ENCODE measurements at regions not wholly inside any gene's neighbourhood (a gene's known extent, or its start where the extent isn't known, plus 50 kb on each side); places are given as distances from the start of the nearest gene placed in this dataset.

DNA sequence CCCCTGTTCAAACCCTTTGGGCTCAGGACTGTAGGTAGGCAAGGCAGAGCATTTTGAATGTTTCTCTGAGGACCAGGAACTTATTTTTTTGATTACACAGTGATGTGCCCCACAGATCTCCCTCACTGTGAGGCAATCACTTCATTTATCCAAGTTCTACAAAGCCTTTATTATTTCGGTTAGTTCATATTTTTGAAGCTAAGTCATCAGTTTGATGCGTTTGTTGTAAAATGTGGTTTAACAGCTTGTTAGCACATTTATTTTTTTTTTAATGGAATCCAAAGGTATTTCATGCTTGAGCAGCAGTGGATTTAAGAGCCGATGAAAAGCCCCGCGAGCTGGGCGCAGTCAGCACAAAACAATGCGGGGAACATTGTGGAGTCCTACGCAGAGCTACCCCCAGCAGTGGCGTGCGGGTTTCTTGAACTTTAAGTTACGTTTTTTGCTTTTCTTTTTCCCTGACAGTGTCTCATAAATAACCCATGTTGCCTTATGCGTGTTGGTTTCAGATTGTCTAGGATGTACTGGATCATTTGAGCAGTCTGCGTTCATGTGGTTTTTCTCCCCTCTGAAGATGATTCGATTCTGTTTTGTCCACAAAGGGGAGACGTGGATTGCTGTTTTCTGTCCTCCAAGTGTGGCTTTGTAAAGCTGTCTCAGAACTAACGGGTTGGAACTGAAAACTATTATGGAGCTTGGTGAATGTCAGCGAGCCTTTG lies 233.6 kb upstream of the BMP2 start:
- FAIRE-seq: no peak

DNA sequence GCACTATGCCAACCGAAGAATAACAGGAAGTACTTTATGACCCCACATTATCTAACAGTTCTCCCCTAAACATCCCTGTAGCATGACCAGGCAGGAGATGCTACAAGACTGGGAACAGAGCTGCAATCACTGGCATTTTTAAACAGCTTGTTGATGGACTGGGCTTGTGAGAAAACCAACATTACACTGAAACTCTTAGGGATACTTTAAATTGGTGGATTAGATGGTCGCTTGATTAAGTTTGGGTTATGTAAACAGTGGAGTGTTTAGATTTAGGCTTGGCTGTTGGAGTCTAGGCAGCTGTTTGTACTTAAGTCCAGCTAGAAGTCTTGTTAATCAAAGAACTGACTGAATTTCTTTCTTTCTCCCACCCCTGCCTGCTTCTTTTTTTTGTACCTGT lies 234.1 kb upstream of the BMP2 start:
- FAIRE-seq: peak; percentile 87

DNA sequence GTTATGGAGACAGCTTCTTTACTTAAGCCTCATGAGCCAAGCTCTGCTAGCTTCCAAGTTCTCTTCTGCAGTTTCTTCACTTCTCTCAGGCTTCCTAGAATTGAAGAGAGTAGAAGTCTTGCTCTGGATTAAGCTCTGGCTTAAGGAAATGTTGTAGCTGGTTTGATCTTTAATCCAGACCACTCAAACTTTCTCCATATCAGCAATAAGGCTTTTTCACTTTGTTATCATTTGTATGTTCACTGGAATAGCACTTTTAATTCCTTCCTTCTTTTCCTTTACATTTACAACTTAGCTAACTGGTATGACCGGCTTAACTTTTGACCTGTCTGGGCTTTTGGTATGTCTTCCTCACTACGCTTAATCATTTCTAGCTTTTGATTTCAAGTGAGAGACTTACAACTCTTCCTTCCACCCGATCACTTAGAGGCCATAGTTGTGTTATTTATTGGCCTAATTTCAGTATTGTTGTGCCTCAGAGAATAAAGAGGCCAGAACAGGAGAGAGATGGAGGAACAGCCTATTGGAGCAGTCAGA lies 236.6 kb upstream of the BMP2 start:
- FAIRE-seq: no peak

DNA sequence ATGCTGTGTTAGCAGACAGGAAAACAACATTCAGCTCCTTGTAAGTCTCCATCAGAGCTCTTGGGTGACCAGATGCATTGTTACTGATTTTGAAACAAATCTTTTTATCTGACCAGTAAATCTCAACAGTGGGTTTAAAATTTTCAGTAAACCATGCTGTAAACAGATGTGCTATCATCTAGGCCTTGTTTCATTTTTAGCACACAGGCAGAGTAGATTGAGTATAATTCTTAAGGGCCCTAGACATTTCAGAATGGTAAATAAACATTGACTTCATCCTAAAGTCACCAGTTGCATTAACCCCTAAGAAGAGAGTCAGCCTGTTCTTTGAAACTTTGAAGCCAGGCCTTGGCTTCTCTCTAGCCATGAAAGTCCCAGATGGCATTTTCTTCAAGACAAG lies 237.2 kb upstream of the BMP2 start:
- FAIRE-seq: no peak

DNA sequence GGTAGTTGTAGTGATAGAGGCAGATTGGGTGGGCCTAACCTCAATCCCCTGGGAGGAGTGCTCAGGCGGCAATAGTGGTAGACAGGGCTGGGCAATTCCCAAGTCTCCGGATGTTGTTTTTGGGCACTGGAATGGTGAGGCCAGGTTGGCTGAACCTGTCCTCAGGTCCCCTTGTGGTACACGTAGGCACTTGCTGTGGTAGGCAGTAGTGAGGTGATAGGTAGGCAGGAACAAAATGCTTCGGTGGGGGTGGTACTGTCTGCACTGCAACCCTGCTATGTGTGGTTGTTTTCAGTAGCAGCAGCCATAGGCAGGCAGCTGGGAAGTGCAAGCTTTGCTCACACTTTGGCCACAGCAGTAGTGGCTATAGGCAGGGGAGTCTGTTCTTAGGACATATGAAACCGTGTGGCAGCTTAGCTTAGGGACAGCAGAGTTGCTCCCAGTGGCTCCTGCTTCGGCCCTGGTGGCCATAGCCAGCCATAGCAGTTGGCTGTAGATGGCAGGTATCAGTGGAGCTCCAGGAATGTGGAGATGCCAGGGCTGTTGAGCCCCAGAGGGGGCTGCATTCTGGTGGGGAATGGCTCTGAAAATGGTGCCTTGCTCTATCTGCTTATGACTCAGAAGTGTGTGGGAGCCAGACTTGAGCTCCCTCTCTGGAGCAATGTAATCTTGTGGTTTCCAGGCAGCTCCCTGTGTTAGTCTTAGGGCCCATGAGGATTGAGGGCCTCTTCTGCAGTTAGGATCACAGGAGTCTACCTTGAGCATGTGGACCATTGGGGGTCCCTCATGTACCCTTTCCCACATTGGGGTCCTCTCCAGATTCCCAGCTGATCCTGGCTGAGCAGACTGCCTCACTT lies 241.8 kb upstream of the BMP2 start:
- FAIRE-seq: no peak

DNA sequence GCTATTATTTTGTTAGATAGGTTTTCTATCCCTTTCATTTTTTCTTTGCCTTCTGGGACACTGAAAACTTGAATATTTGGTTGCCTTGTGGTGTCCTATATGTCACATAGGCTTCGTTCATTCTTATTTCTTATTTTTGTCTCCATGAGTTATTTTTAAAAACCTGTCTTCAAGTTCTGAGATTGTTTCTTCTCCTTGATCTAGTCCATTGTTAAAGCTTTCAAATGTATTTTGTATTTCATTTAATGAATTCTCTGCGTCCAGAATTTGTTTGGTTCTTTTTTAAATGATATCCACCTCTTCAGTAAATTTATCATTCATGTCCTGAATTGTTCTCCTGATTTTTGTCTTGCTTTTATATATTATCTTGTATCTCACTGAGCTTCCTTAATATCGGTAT lies 243.2 kb upstream of the BMP2 start:
- FAIRE-seq: no peak

DNA sequence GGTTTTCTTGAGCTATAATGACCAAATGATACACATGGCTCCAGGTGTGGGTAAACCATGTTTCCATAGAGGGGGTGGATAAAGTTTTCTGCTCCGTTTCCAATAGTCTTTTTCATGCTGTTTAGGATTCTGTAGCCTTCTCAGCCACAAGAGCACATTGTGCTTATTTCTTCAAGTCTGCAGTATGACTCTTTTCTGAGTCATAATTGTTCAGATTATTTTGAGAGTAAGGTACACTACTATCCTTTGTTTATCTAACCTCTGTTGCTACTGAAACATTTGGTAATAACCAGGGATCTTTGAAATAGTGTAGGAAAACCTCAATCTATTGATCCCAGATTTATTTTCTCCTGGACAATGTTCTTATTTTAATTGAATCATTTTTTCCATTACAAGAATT lies 247.9 kb upstream of the BMP2 start:
- FAIRE-seq: no peak

DNA sequence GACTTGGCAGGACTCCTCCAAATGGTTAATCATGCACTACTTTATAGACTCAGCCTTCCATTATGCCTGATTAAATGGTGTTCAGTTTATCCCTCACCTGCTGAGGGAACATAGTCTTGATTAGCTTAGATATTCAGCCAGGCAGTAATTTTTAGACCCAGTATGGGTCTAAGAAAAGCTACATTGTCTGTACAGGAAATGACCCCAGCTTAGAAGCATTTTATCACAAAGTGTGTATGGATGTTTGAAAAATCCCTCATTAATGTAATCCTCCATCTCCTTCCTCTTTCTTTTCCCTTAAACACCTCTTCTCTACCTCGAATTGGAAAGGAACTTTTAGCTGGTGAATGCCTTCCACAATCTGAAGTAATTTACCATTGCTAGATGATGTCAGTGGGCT lies 252.2 kb upstream of the BMP2 start:
- no peak for FAIRE-seq

DNA sequence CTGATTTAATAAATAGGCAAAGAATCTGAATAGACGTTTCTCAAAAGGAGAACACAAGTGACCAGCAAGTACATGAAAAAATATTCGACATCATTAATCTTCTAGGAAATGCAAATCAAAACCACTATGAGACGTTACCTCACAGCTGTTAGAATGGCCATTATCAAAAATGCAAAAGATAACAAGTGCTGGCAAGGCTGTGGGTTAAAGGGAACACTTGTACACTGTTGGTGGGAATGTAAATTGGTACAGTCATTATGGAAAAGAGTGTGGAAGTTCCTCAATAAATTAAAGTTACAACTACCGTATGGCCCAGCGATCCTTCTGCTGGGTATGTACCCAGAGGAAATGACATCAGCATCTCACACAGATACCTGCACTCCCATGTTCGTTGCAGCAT lies 253.9 kb upstream of the BMP2 start:
- no peak for FAIRE-seq

DNA sequence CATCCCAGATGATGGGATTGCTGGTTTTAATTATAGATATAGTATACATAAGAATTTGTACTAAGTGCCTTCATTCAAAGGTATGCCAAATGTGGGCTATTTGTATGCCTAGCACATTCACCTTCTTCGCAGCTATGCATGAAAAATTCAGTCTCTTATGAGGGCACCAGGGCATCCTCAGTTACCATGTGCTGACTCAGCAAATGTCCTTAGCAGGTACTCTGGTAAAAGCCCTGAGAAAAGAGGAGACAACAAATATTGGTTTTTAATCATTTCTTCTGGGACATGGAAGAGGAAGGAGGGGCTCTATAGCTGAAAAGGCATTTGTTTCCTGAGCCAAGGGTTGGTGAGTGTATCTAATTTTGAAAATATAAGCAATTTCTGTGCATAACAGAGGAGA lies 258.1 kb upstream of the BMP2 start:
- FAIRE-seq: no peak

DNA sequence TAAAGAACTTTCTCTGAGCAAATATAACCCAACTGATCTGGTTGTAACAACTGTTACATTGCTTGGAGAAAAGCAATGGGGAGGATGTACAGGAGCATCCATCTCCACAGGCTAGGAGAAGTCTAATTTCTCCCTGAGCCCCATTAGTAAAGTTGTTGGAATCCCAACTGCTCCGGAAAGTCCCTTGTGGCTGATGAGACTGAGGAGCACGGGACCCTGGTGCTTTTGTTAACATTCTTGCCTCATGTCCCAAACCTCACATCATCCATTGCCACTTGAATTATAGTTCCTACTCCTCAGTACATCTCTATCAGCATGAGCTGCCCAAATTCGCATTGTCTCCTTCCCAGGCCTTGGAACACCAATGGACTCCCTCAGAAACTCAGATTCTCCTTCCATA lies 260.6 kb upstream of the BMP2 start:
- FAIRE-seq: no peak

DNA sequence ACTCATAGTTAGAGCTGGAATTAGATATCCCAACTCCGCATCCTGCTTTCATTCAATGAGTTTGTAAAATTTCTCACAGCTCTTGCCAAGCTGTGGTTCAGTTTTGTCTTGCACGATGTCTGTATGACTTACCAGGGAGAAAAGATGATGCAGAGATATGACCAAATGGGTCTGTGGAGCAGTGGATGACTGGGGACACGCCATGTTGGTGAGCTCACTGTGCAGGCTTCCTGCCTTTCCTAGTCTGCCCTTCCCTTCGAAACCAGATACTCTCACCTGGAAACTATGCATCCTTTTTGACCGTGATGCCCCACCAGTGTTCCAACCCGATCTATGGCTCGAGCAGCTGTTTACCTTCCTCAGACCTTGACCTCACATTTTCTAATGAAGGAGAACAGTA lies 262.7 kb upstream of the BMP2 start:
- FAIRE-seq: no peak

DNA sequence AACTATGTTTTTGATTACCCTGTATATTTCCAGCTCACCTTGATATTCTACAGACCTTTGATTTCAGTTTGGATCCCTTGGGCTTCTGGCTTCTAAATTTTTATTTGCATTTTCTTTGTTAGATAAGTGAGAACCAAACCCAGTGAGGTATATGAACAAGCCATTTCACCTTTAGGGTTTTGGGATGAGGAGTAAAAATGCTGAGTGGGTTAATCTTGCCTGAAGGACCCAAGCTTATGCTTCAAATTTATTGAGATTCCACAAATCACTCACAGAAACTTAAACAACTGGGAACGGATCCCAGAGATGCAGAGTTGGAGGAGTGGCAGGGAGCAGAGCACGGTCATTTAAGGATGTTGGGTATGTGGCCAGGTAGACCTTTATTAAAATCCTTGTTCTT lies 263.3 kb upstream of the BMP2 start:
- FAIRE-seq: no peak

DNA sequence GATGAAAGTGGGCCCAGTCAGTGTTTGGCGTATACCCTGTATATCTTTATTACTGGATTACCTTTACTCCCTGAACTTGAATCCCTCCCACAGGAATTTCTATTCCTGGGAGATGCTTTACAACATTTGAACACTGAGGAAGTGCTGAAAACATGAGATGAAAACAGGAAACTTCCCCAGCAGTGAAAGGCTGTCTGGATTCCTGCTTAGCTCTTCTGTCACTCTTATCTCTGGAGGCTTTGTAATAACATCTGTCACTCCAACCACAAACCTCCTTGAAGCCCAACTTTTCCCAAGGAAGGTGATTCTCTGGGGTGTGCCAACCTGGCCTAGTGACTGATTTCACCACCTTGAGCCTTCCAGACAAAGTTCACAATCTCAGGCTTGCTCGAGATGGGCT lies 264.5 kb upstream of the BMP2 start:
- no peak for FAIRE-seq

DNA sequence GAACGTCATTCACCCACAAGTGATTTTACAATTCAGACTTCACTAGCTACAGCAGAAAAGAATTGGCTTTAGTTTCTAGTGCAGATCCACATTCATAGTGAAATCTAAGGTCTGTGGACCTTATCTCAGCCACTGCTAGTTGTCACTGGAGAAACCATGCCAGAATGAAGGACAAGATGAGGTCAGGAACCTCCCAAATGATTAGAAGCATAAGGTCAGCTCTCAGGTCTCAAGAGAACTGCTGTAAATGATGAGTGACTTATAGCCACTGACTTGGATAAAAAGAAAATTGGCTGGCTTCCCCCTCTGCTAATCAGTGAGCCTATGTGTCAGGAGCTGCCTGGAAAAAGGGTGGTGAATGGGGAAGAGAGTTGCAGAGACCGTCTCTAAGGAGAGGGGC lies 265.3 kb upstream of the BMP2 start:
- FAIRE-seq: no peak

DNA sequence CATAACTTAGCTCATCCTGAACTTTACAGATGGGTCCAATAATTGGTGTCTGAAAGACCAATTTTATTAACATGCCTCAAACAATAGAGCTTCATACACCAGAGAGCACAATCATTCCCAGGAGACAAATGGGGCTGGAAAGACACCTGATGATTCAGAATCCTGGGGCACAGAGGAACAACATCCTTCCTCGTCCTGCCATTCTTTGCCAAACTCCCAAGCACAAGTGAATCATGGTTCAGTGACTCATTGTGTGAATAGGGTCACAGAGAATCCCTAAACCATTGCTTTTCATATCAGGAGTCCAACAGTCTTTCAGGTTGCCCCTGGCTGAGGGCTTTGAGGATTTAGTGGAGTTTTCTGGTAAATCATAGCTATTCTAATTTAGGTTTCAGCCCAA lies 266.4 kb upstream of the BMP2 start:
- FAIRE-seq: no peak

DNA sequence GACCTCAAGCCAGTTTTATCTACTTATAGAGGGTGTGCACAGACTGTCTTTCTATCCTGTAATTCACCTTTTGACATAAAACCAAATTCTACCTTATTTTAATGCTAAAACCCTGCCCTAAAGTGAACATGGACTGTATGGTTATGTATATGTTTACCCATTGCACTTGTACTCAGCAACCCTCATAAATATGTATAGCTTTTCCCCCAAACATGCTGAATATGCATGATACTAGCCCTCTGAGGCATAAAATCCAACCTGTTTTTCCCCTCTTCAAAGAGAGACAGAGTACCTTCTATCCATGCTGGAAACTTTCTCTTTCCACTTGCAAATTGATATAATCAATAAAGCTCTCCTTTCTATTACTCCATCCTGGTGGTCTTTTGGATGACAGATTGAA lies 267.9 kb upstream of the BMP2 start:
- no peak for FAIRE-seq

DNA sequence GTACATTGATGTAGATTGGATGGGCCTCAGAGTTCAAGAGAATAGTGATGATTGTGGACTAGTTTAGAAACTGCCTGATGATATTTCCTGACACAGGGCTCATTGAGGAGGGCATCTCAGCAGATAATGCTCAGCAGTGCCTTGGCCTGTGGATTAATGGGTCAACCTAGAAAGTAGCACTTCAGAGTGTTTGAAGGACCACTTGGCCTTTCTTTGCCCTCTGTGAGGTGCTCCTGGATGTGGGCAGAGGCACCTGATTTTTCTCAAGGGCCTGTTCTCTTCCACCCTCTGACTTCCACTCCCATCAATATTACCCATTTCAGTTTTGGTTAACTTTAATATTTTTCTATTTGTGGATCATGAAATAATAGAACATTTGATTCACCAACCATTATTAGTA lies 270.6 kb upstream of the BMP2 start:
- no peak for FAIRE-seq

DNA sequence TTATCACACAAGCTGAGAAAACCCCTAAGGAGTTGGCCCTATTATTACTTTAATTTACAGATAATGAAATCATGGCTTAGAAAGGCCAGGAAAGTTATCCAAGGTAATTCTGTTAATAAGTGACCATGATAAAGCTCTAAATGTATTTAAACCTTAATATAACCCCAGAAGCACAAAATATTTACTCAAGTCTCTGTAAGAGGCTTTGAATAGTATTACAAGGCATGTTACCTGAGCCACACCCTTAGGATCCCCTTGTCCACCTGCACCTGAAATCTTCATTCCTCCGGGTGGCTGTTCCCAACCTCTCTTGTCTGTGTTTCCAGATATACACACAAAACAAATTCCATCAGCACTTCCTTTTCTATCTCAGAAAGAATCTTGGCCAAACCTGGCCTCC lies 271.6 kb upstream of the BMP2 start:
- no peak for FAIRE-seq

DNA sequence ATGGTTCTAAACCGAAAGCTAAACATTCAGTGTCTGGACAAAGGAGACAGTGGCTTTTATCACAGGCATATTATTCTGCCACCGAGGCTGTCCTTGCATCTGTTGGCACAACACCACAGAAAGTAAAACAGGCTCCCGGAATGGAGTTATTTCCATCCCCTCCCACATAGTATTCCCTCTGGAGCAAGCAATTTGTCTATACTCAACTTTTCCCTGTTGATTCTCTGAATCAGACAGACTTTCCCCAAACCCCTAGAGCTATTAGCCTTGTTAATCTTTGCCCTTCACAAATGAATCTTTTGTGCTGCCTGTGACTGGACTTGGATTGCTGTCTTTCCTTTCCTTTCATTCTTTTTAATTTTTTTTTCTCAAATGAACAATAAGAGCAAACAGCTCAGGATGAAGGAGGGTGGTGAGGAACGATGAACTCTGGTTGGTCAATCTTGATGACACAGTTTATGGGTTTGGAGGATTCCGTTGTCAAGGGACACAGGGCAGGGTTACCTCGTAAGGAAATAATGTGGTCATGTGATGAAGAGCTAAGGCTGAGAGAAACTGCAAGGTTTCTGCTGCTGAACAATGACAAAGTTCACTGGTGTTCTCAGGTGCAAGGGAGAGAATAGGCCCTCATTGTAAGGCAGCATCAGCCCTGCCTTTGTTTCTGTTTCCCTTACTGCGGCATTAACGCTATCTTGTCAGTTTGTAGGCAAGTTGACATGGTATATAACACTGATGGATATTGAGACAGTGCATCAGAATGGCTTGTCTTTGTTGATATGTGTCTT lies 275.0 kb upstream of the BMP2 start:
- FAIRE-seq: no peak

DNA sequence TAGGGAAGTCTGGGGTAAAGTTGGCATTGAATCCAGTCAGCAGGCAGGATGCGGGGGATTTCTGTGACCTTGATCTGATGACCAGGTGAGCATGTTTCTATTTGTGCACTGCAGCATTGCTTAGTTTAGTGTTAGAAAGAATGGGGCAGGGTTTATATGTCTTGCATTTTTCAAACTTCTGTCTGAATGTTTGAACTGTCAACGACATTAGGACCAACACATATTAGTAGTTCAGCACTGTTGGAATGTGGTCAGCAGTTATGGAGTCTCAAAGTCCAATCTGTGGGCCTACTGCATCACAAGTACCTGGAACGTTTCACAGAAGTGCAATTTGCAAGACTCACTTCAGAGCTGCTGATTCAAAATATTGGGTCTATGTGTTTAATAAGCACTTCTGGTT lies 276.6 kb upstream of the BMP2 start:
- no peak for FAIRE-seq

DNA sequence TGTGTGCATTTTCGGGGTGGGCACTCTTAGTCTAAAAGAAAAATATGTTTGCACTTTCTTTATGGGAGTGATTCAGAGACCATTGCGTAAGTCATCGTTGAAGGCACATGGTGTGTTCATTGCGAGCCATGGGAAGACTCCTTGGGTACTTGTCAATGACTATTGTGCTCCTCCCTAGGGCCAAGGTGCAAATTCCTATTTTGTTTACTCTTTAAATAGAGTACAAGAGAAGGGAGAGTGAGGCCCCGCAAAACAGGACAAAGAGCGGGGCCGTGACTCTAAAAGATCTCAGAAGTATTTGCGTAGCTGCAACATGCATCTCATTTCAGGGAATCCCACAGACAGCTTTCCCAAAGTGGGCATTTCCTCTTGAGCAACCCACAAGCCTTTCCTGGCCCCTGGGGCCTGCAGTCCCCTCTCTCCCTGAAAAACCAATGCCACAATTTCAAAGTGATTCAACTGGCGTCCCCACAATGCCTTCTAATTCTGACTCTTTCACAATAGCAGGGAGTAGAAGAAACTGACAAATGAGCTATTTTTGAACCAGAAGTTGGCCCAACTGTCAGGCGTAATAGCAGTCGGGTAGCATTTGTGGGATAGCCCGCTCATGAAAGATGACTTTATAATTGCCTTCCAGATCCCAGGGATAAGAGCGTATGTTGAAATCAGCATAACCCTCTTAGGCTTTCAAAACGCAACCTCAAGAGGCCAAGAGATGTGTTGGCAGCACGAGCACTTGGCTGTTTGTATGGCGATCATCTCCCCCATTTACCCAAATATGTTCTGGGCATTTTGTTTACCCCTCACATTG lies 277.9 kb upstream of the BMP2 start:
- no peak for FAIRE-seq

DNA sequence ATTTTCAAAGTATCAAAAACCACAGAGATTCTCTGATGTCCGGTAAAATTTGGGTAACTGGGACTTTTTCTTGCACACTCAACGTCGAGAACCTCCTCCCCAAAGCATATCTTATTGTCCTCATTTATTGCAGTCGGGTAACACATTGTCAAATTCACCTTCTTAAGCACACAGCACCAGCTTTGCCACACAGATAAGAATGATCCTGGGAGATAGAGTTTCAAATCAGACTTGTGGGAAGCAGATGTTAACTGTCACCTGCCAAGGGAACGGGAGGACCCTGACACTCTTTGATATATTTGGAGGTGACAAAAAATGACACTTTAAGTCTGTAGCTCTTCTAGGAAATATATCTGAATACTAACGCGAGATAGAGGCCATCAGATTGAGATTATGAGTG lies 282.1 kb upstream of the BMP2 start:
- no peak for FAIRE-seq

Data from endometrium (tissue), 2 donors.